ENCODE measurements at regions not wholly inside any gene's neighbourhood (a gene's known extent, or its start where the extent isn't known, plus 50 kb on each side); places are given as distances from the start of the nearest gene placed in this dataset.

DNA sequence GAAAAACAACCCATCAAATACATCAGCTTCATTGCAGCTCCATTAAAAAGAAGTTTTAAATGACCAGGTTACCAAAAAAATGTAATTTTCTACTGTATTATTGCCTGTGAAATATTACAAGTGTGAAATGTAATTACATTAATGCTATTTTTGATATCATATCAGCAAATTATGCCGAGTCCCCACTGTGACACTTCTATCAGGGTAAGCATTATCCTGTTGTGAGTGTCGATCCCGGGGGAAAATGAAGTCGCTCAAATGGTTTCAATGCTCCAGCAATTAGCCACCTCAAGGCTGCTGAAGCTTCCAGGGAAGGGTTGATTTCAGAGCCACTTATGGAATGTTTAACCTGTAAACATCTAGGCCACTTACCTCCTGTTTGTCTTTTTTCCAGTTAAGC lies 70.4 kb downstream of the RCN1 start:
- no peak for DNase-seq (ENCODE audit: low read depth)

DNA sequence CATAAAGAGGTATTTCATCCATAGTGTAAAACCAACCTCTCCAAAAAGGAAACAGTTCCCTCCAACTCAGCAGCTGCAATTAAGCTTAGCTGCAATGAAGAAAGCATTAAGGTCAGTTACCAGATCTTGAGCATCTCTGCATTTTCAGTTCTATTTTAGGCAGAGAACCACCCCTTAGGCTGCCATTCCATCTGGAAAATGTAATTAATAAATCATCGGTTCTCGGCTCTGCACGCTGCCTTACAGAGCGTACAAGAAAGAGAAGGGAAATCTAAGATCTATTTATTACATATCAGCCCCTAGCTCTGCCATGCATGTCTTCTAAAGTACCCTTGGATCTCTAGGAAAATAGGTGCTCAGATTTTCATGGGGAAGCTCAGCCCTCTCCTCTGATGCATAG lies 71.5 kb downstream of the RCN1 start:
- DNase-seq (ENCODE audit: low read depth), result no peak

DNA sequence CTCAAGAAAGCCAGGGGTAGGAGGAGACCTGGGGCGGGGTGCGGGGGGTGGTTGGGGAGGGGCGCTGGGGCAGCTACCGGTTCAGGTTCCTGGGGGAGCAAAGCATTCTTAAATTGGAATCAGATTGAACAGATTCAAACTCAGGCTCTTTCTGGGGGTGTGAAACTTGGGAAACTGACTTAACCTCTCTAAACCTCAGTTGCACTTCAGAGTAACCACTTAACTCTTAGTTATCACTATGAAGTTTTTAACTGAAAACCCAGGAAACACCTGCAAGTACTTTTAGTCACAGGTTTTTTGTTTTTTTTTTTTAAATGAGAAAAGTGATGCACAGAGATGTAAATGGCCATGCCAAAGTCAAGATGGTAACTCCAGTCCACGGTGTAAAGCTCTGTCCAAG lies 72.0 kb downstream of the RCN1 start:
- no peak for DNase-seq (ENCODE audit: low read depth)

DNA sequence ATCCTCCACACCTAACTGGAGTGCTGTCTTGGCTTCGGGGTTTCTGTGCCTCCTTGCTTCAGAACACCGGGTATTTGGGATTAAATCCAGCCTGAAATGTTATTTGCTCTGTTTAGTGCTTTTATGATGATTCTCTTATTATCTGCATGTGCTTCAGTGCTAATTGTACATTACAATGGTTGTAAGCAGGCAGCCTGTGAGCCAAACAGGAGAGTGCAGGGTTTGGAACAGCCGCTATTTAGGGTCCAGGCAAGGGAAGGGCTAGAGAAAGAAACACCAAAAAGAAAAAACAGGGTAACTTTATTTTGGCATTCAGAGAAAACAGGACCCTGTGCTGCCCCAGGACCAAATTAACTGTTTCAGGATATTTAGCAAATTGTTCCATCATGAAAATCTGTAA lies 72.7 kb downstream of the RCN1 start:
- DNase-seq (ENCODE audit: low read depth), result no peak

DNA sequence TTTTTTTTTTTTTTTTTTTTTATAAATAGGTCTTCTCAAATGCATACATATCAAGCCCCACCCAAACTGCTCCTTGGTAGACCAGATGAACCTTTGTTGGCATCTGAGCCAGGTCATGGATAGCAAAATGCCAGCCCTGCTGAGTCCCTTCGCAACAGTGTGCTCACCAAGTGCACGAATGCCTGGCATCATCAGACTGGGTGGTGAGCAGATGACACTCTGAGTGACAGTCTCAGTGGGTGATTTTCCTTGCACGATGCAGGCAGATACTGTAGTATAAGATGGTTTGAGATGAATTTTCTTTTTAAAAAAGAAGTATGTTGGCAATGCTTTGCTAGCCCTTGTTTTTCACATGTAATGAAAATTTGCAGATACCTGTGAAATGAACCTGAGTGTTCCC lies 74.0 kb downstream of the RCN1 start:
- DNase-seq (ENCODE audit: low read depth), result no peak

DNA sequence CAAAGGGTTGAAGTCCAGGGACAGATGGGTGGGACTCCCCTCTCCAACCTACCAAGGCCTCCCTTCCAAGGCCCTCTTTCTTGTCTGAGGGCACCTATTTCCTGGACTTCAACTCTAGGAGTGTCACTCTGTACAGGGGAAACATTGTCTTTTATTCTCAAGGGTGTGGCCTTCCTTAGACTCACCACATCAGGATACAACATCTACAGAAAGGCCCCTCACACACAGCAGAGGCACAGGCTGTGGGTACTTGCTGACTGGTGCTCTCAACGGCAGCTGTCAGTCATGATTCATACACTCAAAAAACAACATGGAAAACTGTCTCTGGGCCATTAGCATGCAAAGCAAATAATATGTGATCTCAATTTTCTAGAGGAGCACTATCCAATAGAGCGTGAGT lies 78.0 kb downstream of the RCN1 start:
- no peak for DNase-seq (ENCODE audit: low read depth)

DNA sequence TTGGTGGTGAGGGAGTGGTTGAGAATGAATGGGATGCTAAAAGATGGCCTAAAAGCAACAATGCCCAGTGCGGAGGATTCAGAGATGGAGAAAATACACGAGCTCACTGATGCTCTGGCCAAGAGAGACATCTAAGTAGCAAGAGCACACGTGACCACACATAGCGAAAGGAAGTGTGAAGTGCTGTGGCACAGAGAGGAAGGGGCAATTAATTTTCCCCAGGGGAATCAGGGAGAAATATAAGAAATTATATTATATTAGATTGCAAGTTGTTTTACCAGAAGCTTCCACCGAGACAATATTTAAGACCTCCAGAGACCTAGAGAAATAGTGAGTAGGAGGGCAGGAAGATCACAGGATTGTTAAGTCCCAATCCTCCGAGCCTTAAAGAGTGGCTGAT lies 80.6 kb downstream of the RCN1 start:
- no peak for DNase-seq (ENCODE audit: low read depth)

DNA sequence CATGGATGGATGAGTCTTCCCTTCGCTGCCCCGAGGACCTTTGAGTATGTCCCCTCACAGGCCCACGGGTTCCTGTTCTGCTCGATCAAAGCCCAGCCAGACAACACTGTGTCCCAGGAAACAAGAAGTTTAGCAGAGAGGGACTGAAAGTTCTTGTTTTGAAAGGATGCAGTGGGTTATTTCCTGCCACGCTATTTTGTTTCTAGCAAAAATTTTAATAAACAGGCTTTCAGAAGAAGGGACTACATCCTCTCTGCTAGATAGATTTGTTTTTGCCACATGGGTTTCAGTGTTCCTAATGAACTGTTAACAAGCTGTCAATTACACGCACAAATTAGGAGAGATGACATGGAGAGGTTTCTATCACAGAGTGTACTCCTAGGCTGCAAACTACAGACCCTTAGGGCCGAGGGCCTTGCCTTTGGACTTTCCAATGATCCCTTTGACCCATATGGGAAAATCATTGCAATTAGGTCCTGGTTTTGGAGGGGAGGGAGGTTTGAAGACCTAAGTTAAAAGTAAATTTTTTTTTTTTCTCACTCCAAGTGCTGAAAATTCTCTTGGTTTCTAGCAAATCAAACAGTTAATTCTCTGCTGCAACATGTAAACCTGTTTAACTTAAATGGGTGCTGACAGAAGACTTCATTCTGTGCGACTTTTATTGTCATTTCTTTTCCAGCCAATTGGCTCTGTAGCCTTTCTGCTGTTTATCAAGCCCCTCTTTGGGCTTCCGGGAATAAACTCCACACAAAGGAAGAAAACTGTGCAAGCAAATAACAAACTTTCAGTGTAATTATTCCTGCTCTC lies 81.4 kb downstream of the RCN1 start:
- no peak for DNase-seq (ENCODE audit: low read depth)

DNA sequence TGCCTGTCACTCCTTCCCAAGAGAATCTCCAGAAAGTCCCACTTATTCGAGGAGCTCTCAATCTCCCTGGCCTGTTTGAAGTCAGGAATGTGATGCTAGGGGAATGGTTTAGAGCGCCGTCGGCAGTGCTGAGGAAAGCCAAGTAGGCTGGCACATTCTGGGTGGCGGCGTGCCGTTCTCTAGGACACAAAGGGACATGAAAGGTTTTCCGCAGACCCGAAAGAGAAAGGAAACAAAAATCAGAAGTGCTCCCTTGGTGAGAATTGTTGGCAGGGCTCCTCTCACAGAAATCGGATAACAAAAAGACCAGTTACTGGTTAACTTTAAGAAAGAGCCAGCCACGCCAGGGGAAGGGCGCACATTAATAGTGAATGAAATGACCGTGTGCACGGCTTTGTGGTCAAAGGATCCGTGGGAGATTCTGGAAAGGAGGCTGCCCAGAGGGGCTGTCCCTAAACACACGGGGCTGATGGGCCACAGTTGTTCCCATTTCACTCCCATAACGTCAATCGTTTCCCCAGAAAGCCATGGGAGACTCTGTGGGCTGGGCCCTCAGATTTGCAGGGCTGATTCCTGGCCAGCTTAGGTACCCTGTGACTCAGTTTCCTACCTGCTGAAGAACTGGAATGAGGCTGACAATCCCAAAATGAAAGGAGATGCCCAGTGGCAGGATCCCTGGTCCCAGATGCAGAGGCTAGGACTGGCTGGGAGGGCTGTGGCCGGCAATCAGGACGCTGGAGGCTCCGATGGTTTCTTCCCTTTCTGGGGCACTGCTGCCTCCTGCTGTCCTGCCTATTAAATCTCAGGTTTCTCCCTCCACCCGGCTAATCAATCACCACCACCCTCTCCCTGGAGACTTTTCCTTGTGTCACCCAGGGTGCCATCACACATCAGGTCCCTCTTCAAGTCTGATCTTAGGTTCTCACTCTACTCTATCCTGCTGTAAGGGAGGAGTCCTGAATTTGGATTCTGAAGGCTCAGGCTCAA lies 82.3 kb downstream of the RCN1 start:
- no peak for DNase-seq (ENCODE audit: low read depth)

DNA sequence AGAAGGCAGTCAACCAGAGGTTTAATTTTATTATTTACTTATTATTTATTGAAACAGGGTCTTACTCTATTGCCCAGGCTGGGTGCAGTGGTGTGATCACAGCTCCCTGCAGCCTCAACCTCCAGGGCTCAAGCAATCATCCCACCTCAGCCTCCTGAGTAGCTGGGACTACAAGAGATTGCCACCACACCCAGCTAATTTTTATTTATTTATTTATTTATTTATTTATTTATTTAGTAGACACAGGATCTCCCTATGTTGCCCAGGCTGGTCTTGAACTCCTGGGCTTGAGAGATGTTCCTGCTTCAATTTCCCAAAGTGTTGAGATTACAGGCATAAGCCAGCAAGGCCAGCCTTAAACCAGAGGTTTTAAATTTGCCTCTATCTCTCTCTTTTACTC lies 83.1 kb downstream of the RCN1 start:
- no peak for DNase-seq (ENCODE audit: low read depth)

DNA sequence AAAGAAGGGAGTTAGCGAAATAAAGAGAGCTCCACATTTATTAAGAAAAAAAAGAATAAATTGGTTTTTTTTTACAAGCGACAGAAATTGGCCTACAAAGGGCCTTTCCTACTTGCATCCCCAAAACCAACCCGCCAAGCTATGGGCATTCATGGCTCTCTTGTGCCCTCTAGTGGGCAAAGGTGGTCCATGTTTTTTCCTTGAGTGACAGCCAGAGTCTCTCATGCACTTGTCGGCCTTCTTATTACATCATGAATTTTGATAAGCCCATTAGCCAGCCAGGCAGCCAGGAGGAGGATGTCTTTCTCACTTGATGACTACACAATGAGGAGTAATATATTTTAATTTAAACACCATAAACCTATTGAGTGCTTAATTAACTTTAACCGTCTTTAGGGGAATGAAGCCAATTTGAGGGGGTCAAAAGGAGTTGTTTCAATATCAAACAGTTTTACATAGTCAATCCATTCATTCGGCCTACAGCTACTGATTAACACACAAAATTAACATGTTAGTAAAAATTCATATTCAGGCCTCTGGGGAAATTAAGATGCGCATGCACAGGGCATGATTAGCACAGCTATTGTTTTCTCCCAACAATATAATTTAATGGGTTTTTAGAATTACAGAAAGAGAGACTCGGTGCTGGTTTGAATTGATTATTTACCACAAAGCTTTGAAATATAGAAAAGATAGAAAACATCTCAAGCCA lies 85.5 kb downstream of the RCN1 start:
- DNase-seq (ENCODE audit: low read depth), result peak; percentile 66

DNA sequence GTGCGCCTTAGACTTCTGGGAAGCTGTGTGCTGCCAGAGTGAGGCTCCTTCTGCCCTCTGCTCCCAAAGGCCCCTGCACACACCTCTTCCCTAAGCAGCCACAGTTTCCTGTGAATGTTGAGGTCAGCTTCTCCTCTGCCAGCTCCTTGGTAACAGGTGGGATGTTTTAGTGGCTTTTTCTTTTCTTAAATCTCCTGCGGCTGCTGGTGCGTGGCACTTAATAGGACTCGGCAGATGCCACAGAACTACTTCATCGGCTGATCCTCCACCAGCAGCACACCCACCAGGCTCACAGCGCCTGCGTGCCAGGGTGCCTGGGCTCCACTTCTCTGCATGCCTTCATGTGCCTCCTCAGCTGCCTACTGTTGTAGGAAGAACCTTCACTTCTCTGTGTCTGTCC lies 87.8 kb downstream of the RCN1 start:
- no peak for DNase-seq (ENCODE audit: low read depth)

DNA sequence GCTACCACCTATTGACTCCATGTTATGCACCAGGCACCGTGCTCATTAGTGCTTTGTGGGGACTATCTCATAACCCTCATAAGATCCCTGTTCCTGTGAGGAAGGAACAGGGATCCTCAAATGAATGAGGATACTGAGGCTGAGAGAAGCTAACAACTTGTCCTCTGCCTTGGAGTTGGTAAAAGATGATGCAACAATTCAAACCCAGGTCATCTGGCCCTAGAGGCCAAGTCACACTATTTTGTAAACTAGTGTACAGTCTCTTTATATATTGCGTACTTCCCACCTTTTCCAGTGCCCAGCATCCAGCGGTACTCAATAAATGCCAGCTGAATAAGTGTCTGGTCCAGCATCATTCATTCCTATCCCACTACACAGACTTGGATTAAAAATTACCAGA lies 92.6 kb downstream of the RCN1 start:
- no peak for DNase-seq (ENCODE audit: low read depth)

DNA sequence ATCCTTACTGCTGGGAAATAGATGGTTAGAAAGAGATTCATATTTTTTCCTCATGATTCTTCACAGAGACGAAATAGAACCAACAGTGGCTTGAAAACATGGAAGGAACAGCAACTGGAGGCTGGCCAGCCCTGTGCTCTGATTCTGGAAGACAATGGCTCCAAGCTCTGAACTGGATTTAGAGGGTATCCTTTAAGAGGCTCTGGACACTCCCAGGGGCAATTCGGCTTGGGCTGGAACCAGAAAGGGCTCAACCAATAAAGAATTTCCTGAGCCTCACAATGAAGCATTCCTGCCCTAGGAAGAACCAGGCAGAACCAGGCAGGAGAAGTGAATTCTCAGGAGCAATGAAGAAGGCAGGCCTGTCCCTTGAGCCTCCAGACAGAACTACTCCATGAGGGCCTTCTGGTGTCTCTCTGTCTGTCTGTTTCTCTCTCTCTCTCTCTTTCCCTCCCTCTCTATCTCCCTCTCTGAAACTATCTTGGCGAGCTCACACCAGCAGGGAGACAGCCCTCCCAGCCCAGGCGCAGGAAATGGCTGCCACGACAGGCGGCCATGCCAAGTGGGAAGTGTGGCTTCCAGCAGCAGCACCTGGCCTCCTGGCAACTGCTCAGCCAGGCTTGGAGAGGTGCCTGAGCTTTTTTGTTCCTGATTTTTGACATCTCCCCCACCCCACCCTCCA lies 93.3 kb downstream of the RCN1 start:
- DNase-seq (ENCODE audit: low read depth), result no peak

DNA sequence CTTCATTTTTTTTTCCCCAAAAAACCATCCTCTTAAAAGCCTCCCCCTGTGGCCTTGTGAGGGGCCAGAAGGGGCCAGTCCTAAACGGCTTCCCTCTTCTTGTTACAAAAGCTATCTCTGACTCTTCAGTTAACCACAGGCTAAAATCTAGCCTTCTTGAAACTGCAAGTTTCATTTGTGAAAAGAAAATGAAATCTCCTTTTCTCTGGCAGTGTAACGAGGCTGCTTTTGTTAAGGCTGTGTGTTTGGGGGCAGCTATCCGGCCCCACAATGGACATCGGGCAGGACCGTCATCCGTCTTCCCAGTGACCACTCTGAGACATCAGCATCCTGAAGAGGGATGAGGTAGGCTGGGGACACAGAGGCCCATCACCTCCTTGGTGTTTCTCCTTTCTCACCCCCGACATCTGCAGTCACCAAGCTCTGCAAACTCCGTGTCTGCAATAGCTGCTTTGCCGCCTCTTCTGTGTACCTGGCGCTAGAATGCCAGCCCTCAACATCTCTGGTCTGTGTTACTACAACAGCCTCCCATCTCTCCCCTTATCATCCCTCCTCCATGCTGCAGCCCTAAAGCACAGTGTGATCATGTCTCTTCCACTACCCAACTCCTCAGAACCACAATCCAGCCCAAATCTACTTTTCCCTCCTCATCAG lies 94.0 kb downstream of the RCN1 start:
- DNase-seq (ENCODE audit: low read depth), result no peak

DNA sequence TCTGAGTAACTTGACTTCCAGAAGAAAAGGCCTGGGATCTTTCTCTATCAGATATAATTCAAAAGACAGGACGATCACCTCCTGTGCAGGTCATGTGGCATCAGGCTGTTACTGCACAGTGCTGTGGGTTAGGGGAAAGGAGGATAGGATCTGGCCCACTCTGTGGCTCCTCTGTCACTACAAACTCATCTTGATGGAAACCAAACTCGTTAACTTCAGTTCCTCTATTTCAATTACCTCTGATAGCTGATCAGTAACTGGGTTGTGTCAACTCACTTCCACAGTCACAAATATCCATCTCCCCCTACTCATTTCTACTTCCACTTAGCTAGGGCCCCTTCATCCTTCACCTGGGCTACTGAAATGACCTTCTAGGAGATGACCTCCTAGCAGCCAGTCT lies 95.2 kb downstream of the RCN1 start:
- no peak for DNase-seq (ENCODE audit: low read depth)

DNA sequence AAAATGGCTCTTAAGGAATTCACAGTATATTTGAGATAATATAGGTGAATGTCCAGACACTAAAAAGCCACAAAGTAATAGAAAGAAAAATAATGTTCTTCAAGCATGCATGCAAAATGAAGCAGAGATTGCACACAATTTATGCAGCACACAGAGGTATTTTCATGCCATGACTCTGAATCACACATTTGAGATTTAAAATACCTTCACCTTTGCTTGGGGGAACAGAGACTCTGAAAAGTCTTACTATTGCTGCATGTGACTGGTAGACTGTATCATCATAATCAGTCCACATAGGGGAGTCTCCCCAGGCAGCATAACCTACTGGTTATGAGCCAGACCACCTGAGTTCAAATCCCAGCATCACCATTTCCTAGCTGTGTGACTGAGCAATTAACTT lies 96.2 kb downstream of the RCN1 start:
- DNase-seq (ENCODE audit: low read depth), result no peak

DNA sequence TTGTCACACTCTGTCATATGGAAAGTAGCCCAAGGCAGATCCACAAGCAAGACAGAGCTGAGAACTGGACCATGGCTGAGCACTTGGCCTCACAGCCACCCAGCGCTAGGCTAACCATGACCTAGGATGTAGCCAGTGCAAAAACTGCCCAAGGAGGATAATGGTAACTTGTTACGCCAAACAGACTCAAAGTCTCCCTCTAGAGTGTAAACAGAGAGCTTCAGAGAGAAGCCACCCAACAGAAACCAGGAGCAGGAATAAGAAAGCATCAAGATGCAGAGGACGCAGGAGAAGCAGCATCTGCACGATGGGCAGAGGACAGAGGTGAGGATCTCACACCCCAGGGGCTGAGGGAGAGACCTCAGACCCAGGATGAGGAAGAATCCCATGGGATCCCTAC lies 97.9 kb downstream of the RCN1 start:
- DNase-seq (ENCODE audit: low read depth), result no peak

DNA sequence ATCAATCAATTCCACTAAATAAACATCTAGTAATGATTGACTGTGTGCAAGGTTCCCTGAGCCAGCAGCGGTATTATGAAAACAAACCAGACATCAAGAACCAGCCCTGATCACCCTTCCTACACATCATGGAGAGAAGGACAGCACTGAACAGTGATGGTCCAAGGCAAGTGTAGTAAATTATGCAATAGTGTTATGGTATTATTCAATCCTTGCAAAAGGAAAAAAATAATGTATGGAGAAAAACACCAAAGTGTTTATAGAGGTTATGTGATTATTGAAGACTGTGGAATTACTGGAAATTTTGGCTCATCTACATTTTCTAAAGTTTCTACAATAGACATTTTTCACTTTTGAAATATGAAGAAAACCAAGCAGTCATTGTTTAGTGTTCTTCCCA lies 105.3 kb downstream of the RCN1 start:
- no peak for DNase-seq (ENCODE audit: low read depth)

DNA sequence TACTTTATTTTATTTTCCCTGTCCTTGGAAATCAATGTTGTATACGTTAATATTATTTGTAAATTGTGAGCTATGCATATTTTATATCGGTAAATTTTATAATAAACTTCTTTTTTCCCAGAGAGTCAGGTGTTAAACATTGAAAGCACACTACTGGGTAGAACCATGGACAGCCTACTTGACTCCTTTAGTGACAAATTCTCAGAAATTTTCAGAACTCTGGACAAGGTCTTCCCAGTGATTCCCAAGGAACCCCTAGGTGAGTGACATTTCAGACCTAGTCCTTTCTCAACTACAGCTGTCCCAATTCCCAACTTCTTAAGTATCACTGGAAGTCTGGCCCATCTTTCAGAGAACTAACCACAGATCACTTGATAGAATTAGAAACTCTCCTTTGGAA lies 107.2 kb downstream of the RCN1 start:
- DNase-seq (ENCODE audit: low read depth), result no peak

DNA sequence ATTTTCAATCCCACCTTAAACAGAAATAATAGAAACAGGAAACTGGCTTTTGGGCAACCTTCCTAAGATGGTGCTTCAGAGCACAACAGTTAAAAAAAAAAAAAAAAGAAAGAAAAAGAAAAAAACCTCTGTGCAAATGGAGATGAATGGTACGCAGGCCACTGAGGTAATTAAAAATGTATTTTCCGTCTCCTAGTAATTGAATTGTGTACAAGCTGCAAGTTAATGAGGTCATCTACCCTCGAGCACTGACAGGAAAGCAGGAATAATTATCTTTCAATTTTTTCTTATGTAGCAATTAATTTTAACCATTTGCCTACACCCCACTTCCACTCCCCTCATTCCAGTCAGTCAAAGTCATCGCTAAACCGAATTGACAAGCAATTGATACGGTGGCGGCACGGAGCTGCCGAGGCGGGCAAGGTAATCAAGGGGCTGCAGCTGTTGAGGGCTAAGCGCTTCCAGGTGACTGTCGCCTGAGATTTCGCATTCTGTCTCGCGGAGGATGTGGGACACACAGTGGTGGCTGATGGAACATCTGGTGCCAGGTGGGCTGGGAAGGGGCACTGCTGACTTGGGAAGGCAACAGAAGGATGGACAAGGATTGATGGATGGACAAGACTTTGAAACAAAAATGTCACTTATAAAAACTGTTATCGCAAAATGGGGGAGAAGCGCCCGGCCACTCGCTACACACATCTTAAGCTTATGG lies 109.4 kb downstream of the RCN1 start:
- DNase-seq (ENCODE audit: low read depth), result no peak

Data from stimulated activated CD8-positive, alpha-beta memory T cell treated with anti-CD3 and anti-CD28 coated beads, Interleukin-15, amount 100 ng/mL, for 1 hour (primary cell).